GM12872 (cell line): ENCODE measurements at regions not wholly inside any gene's neighbourhood (a gene's known extent, or its start where the extent isn't known, plus 50 kb on each side); places are given as distances from the start of the nearest gene placed in this dataset.

Experiments used
- TF ChIP-seq, protein P1 (sequence below): IDR thresholded peaks from 3 replicates; pipeline ENCODE4 v1.5.1; 2011; ENCODE audit warnings: low read depth, mild to moderate bottlenecking, low read length, moderate library complexity; ENCODE audit not compliant: insufficient read depth

DNA sequence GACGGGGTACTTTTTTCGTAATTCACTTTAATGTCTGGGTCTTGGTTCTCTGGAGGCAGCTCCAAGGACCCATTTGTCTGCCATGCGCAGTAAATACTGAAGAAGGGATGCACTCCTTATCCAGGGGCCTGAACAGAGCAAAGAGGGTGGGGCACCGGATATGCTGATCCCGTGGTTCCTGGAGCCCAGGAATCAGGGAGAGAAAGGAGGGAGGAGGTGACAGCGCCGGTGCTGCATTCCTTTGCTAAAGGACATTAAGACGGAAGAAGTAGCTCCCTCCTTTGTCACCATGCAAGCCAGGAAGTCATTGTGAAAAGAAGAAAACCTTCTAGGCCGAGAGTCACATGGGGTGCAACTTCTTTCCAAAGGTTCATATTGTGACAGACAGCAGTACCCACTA is 1057.7 kb downstream of the VRK1 start:
- TF ChIP-seq, protein P1, sequence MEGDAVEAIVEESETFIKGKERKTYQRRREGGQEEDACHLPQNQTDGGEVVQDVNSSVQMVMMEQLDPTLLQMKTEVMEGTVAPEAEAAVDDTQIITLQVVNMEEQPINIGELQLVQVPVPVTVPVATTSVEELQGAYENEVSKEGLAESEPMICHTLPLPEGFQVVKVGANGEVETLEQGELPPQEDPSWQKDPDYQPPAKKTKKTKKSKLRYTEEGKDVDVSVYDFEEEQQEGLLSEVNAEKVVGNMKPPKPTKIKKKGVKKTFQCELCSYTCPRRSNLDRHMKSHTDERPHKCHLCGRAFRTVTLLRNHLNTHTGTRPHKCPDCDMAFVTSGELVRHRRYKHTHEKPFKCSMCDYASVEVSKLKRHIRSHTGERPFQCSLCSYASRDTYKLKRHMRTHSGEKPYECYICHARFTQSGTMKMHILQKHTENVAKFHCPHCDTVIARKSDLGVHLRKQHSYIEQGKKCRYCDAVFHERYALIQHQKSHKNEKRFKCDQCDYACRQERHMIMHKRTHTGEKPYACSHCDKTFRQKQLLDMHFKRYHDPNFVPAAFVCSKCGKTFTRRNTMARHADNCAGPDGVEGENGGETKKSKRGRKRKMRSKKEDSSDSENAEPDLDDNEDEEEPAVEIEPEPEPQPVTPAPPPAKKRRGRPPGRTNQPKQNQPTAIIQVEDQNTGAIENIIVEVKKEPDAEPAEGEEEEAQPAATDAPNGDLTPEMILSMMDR, result no peak

DNA sequence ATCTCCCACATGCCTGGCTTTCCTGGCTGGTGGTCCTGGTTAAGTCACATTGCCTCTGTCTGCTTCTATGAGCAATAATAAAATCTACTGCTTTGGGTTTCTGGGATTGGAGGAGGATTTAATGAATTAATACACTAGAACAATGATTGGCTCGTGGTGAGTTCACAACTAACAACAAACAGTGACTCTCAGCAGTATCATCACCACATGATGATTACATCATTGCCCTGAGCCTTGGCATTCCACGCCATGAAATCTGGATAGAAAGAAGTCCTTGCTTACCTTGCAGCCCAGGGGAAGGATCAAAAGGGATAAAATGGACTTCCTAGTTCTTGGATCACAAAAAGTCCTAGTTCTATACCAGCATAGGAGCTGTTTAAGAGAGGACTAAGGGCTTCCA is 1069.0 kb downstream of the VRK1 start:
- TF ChIP-seq, protein P1, result no peak

DNA sequence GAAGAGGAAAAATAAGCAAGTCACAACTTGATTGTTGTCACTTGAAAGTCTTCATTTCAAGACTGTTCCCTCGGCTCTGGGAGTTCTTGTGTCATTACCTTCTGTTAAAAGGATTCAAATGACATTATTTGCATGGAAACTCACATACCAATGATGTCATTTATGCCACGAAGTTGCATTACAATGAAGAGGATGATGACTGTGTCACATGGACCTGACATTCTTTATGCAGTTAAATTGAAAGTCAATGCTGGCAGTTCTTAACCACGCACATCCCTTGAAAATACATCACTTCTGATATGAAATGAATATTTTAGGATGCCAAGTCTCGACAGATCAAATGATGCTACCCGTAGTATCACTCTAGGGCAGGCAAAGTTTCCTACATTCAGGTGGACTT is 1069.5 kb downstream of the VRK1 start:
- TF ChIP-seq, protein P1, result no peak

DNA sequence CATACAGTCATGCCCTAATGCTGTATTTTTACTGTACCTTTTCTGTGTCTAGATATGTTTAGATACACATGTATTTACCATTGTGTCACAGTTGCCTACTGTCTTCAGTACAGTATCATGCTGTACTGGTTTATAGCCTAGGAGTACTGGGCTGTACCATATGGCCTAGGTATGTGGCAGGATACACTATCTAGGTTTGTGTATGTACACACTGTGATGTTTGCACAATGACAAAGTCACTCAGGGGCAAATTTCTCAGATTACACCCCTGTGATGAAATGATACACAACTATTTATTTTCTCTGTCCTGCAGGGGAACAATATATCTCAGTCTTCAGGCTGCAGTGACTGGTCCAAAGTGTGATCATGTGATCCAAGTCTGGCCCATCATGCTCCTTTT is 1076.1 kb downstream of the VRK1 start:
- TF ChIP-seq, protein P1, result no peak

- TF ChIP-seq, protein P1, result no peak
These were observed 1077.2 kb downstream of the VRK1 start for GRCh38 chr14:97874394-97874793.

- TF ChIP-seq, protein P1, result no peak
These were observed 1081.0 kb downstream of the VRK1 start for GRCh38 chr14:97878206-97878605.

- TF ChIP-seq, protein P1, result no peak
These were observed 1081.5 kb downstream of the VRK1 start for GRCh38 chr14:97878727-97879126.

- TF ChIP-seq, protein P1, result no peak
These were observed 1090.5 kb downstream of the VRK1 start for GRCh38 chr14:97887690-97888089.
